ENCODE measurements at regions not wholly inside any gene's neighbourhood (a gene's known extent, or its start where the extent isn't known, plus 50 kb on each side); places are given as distances from the start of the nearest gene placed in this dataset.

DNA sequence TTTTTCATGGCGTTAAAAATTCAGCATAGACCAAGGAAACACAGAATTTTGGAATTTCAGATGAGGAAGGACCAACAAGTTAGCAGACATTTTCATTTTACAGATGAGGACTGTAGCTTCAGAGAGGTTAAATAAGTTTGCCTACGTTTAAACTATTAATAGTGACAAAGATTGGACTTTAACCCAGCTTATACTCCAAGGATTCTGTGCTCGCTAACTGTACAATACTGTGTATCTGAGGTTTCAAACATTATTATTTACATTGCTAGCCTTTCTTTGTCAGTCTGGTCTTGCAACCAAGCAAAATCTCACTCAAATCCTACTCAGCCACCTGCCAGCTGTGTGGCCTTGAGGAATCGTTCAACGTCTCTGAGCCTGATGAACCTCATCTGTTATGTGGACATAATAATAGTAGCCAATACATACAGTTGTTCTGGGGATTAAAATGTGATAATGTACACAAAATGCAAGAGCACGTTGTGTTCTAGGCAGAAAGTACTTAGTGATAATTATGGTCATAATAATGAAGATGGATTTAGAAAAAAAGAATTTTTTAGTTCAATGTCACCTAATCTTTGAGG is 462.4 kb upstream of the TRIB2 start:
- Histone ChIP-seq H3K9me3 (ENCODE audit: control insufficient read depth, low read depth, low read length) (no peaks in the 10 kb centered on the region), H3K4me2 (ENCODE audit: control insufficient read depth, extremely low read depth, insufficient read depth, low read depth, low read length) (no peak overlapping the region), H3K9ac (ENCODE audit: control insufficient read depth, extremely low read depth, insufficient read depth, low read length) (no peak overlapping the region), H3K27me3 (ENCODE audit: control insufficient read depth, extremely low read depth, insufficient read depth, low read length) (no peaks in the 10 kb centered on the region), H4K20me1 (ENCODE audit: control insufficient read depth, extremely low read depth, insufficient read depth, low read length) (no peaks in the 10 kb centered on the region), H3K4me3 (ENCODE audit: control insufficient read depth in 2 of 3, extremely low read depth in 1 of 3, insufficient read depth in 2 of 3, low read depth in 1 of 3, low read length in 3 of 3) (no peak overlapping the region), H3K4me1 (ENCODE audit: control insufficient read depth, extremely low read depth, insufficient read depth, low read length) (no peaks in the 10 kb centered on the region), H2AFZ (ENCODE audit: control insufficient read depth, low read length) (no peak overlapping the region), H3K9me1 (ENCODE audit: control insufficient read depth, extremely low read depth, insufficient read depth, low read length) (no peaks in the 10 kb centered on the region), H3K27ac (ENCODE audit: control insufficient read depth, insufficient read depth, low read length) (no peak overlapping the region), H3K79me2 (ENCODE audit: control insufficient read depth, insufficient read depth, low read length) (no peaks in the 10 kb centered on the region), H3K36me3 (ENCODE audit: control insufficient read depth in 2 of 2, extremely low read depth in 1 of 2, insufficient read depth in 2 of 2, low read length in 2 of 2) (no peaks in the 10 kb centered on the region)
- DNase-seq (ENCODE audit: low read depth, low spot score), result no peak
- dilution Hi-C loops (cut with MboI; ENCODE audit: extremely low pct_ligation_motif_present, low sequenced_read_pairs), result no loop called here
- FAIRE-seq, result no peak
- TF ChIP-seq EZH2 (IDR thresholded peaks at IDR 0.05; ENCODE audit: low read length), result no peak
- TF ChIP-seq, protein P1, sequence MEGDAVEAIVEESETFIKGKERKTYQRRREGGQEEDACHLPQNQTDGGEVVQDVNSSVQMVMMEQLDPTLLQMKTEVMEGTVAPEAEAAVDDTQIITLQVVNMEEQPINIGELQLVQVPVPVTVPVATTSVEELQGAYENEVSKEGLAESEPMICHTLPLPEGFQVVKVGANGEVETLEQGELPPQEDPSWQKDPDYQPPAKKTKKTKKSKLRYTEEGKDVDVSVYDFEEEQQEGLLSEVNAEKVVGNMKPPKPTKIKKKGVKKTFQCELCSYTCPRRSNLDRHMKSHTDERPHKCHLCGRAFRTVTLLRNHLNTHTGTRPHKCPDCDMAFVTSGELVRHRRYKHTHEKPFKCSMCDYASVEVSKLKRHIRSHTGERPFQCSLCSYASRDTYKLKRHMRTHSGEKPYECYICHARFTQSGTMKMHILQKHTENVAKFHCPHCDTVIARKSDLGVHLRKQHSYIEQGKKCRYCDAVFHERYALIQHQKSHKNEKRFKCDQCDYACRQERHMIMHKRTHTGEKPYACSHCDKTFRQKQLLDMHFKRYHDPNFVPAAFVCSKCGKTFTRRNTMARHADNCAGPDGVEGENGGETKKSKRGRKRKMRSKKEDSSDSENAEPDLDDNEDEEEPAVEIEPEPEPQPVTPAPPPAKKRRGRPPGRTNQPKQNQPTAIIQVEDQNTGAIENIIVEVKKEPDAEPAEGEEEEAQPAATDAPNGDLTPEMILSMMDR (optimal IDR thresholded peaks at IDR 0.05 in 1 of 3, IDR thresholded peaks at IDR 0.05 in 1 of 3, conservative IDR thresholded peaks at IDR 0.05 in 1 of 3; ENCODE audit: extremely low read depth in 1 of 3, insufficient read depth in 2 of 3, low read length in 3 of 3), result no peak

DNA sequence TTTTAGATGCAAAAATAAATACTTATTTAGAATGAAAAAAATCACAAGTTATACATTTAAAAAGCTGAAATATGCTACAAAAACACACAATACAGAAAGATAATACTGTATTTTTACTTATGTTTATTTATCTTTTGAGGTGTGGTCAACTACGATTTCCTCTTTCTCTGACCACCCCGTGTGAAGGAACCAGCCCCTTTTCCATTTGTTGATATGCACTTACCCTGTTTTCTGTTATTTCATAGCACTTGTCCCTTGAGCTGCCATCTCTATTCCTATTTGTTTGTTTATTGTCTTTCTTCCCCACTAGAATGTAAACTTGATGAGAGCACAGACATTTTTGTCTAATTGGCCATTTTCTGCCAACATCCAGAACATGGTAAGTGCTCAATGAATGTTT is 460.5 kb upstream of the TRIB2 start:
- no peak overlapping the region for H3K27ac ChIP-seq (ENCODE audit: control insufficient read depth, insufficient read depth, low read length)
- no peak for TF ChIP-seq EZH2 (IDR thresholded peaks at IDR 0.05; ENCODE audit: low read length)
- TF ChIP-seq, protein P1 (optimal IDR thresholded peaks at IDR 0.05 in 1 of 3, IDR thresholded peaks at IDR 0.05 in 1 of 3, conservative IDR thresholded peaks at IDR 0.05 in 1 of 3; ENCODE audit: extremely low read depth in 1 of 3, insufficient read depth in 2 of 3, low read length in 3 of 3), result no peak
- no peak overlapping the region for H3K9ac ChIP-seq (ENCODE audit: control insufficient read depth, extremely low read depth, insufficient read depth, low read length)
- no peak for DNase-seq (ENCODE audit: low read depth, low spot score)
- no peaks in the 10 kb centered on the region for H3K36me3 ChIP-seq (ENCODE audit: control insufficient read depth in 2 of 2, extremely low read depth in 1 of 2, insufficient read depth in 2 of 2, low read length in 2 of 2)
- no peaks in the 10 kb centered on the region for H3K4me1 ChIP-seq (ENCODE audit: control insufficient read depth, extremely low read depth, insufficient read depth, low read length)
- no peak overlapping the region for H3K4me2 ChIP-seq (ENCODE audit: control insufficient read depth, extremely low read depth, insufficient read depth, low read depth, low read length)
- no peaks in the 10 kb centered on the region for H3K9me3 ChIP-seq (ENCODE audit: control insufficient read depth, low read depth, low read length)
- no peaks in the 10 kb centered on the region for H3K79me2 ChIP-seq (ENCODE audit: control insufficient read depth, insufficient read depth, low read length)
- no peaks in the 10 kb centered on the region for H3K27me3 ChIP-seq (ENCODE audit: control insufficient read depth, extremely low read depth, insufficient read depth, low read length)
- no peak overlapping the region for H2AFZ ChIP-seq (ENCODE audit: control insufficient read depth, low read length)
- no peaks in the 10 kb centered on the region for H4K20me1 ChIP-seq (ENCODE audit: control insufficient read depth, extremely low read depth, insufficient read depth, low read length)
- H3K9me1 ChIP-seq (ENCODE audit: control insufficient read depth, extremely low read depth, insufficient read depth, low read length), result no peaks in the 10 kb centered on the region
- no peak for FAIRE-seq
- dilution Hi-C loops (cut with MboI; ENCODE audit: extremely low pct_ligation_motif_present, low sequenced_read_pairs), result no loop called here
- H3K4me3 ChIP-seq (ENCODE audit: control insufficient read depth in 2 of 3, extremely low read depth in 1 of 3, insufficient read depth in 2 of 3, low read depth in 1 of 3, low read length in 3 of 3), result no peak overlapping the region
